A549 (cell line): ENCODE measurements at regions not wholly inside any gene's neighbourhood (a gene's known extent, or its start where the extent isn't known, plus 50 kb on each side); places are given as distances from the start of the nearest gene placed in this dataset.

Source experiments
- ATAC-seq, 2 experiments: fragments of 200-7000 bp in 1 of 2; fragments of >200 bp in 1 of 2; cut with Nextera tagmentation in 1 of 2; cut with Tn5 transposase in 1 of 2; 3 replicates each; pipeline versions ENCODE4 v1.8.0 to v1.9.1; 2018 to 2020; ENCODE audit warnings: mild to moderate bottlenecking in 1 of 2, moderate library complexity in 1 of 2
- CTCF ChIA-PET: fragments of 300-600 bp; sonication (Branson Sonifier 250); formaldehyde crosslinking; extraction: SDS; loops from one replicate; lab custom pipeline; 2021; ENCODE audit warnings: antibody characterized with exemption, inconsistent platforms; lab: Yijun Ruan, JAX
- POLR2A ChIA-PET: fragments of 350-600 bp; formaldehyde crosslinking; extraction: SDS; loops from one replicate; lab custom pipeline; 2021; ENCODE audit warnings: antibody characterized with exemption, inconsistent platforms; lab: Yijun Ruan, JAX
- DNase-seq, 2 experiments: peaks; one replicate each; pipeline versions ENCODE4 v3.0.0 to v3.0.0-alpha.2; 2011 to 2016; ENCODE audit warnings: low read depth in 1 of 2, low spot score in 1 of 2
- FAIRE-seq: peaks from 2 replicates; lab custom pipeline; 2011; peaks lifted over from hg19 to GRCh38; lab: Jason Lieb, UNC
- H3K27ac ChIP-seq, 2 experiments: fragments of >200 bp; sonication (Bioruptor Twin); formaldehyde crosslinking; 3 replicates each; pipeline ENCODE4 v1.5.1; 2016 to 2017
- H3K4me1 ChIP-seq: fragments of >200 bp; sonication (Bioruptor Twin); formaldehyde crosslinking; 3 replicates; pipeline ENCODE4 v1.6.1; 2016
- H3K4me2 ChIP-seq: fragments of >200 bp; sonication (Bioruptor Twin); formaldehyde crosslinking; 3 replicates; pipeline ENCODE4 v1.6.1; 2016
- H3K4me3 ChIP-seq: fragments of >200 bp; sonication (Bioruptor Twin); formaldehyde crosslinking; 3 replicates; pipeline ENCODE4 v1.5.1; 2016
- H3K9me3 ChIP-seq: fragments of >200 bp; sonication (Bioruptor Twin); formaldehyde crosslinking; 3 replicates; pipeline ENCODE4 v1.6.1; 2016
- CBX2 ChIP-seq: fragments of 200-600 bp; sonication (generic); IDR thresholded peaks from 2 replicates; pipeline ENCODE4 v1.6.1; 2016; ENCODE audit warnings: low read depth, mild to moderate bottlenecking, borderline replicate concordance
- CHD2 ChIP-seq: fragments of 150-350 bp; IDR thresholded peaks from 2 replicates; pipeline ENCODE4 v1.6.1; 2014; ENCODE audit warnings: low read length; ENCODE audit not compliant: partially characterized antibody
- EP300 ChIP-seq, 2 experiments: fragments of >200 bp; sonication (Bioruptor Twin); formaldehyde crosslinking; IDR thresholded peaks; 2 replicates in 1 of 2; 3 replicates in 1 of 2; pipeline ENCODE4 v1.6.1; 2016 to 2017
- ESRRA ChIP-seq: fragments of 150-350 bp; IDR thresholded peaks from 2 replicates; pipeline ENCODE4 v1.6.1; 2014; ENCODE audit warnings: mild to moderate bottlenecking, low read length, borderline replicate concordance
- FOSB ChIP-seq: fragments of 250-450 bp; sonication (Bioruptor Pico); IDR thresholded peaks from 2 replicates; pipeline ENCODE4 v1.5.0; 2020; ENCODE audit warnings: mild to moderate bottlenecking, moderate library complexity
- FOXS1 ChIP-seq: fragments of 250-450 bp; sonication (Bioruptor Pico); IDR thresholded peaks from 2 replicates; pipeline ENCODE4 v1.5.0; 2020; ENCODE audit warnings: mild to moderate bottlenecking, moderate library complexity
- GATA3 ChIP-seq: IDR thresholded peaks from 2 replicates; pipeline ENCODE4 v1.6.1; 2012; ENCODE audit warnings: borderline replicate concordance
- HOXB13 ChIP-seq: fragments of 250-450 bp; sonication (Bioruptor Pico); IDR thresholded peaks from 2 replicates; pipeline ENCODE4 v1.5.0; 2020; ENCODE audit warnings: low read depth, mild to moderate bottlenecking, moderate library complexity
- HOXB5 ChIP-seq: fragments of 250-450 bp; sonication (Bioruptor Pico); IDR thresholded peaks from 2 replicates; pipeline ENCODE4 v1.5.0; 2020; ENCODE audit warnings: mild to moderate bottlenecking, moderate library complexity
- KDM5A ChIP-seq: fragments of 200-600 bp; sonication (generic); IDR thresholded peaks from 2 replicates; pipeline ENCODE4 v1.6.1; 2016; ENCODE audit warnings: antibody characterized with exemption, mild to moderate bottlenecking
- NPAS2 ChIP-seq: fragments of 250-450 bp; sonication (Bioruptor Pico); IDR thresholded peaks from 2 replicates; pipeline ENCODE4 v1.8.0; 2022; ENCODE audit warnings: mild to moderate bottlenecking, moderate library complexity, borderline replicate concordance
- POLR2A ChIP-seq: IDR thresholded peaks from 2 replicates; pipeline ENCODE4 v1.6.1; 2012; ENCODE audit warnings: mild to moderate bottlenecking, low read length
- RFX5 ChIP-seq: fragments of 450-650 bp; IDR thresholded peaks from 2 replicates; pipeline ENCODE4 v1.7.1; 2014; ENCODE audit warnings: antibody characterized with exemption, mild to moderate bottlenecking, moderate library complexity
- SMC3 ChIP-seq: fragments of >200 bp; sonication (Bioruptor Twin); formaldehyde crosslinking; IDR thresholded peaks from 3 replicates; pipeline ENCODE4 v1.6.1; 2018; ENCODE audit warnings: inconsistent platforms
- SREBF2 ChIP-seq: fragments of 450-650 bp; IDR thresholded peaks from 2 replicates; pipeline ENCODE4 v1.6.1; 2014; ENCODE audit warnings: mild to moderate bottlenecking, moderate library complexity
- TFCP2L1 ChIP-seq: fragments of 250-450 bp; sonication (Bioruptor Pico); IDR thresholded peaks from 2 replicates; pipeline ENCODE4 v1.5.0; 2021; ENCODE audit warnings: mild to moderate bottlenecking
- ZC3H11A ChIP-seq: fragments of 450-650 bp; IDR thresholded peaks from 2 replicates; pipeline ENCODE4 v1.6.1; 2014; ENCODE audit warnings: antibody characterized with exemption, mild to moderate bottlenecking
- WGBS: methylation state at CpG from one replicate; pipeline ENCODE4 v1.1.6; 2017; ENCODE audit errors: missing lambda C conversion rate; 5-methylcytosine and 5-hydroxymethylcytosine counted together
- TF ChIP-seq, protein P1 (sequence below): fragments of 250-450 bp; sonication (Bioruptor Pico); IDR thresholded peaks from 2 replicates; pipeline ENCODE4 v1.5.0; 2021; ENCODE audit warnings: mild to moderate bottlenecking, moderate library complexity, borderline replicate concordance
- TF ChIP-seq, protein P2 (sequence below): fragments of 450-650 bp; IDR thresholded peaks from 2 replicates; pipeline ENCODE4 v1.6.1; 2014; ENCODE audit warnings: antibody characterized with exemption
- TF ChIP-seq, protein P3 (sequence below): fragments of 150-350 bp; IDR thresholded peaks from 2 replicates; pipeline ENCODE4 v1.6.1; 2014; ENCODE audit warnings: low read depth, mild to moderate bottlenecking, low read length
- TF ChIP-seq, protein P4 (sequence below): fragments of >200 bp; sonication (Bioruptor Twin); formaldehyde crosslinking; IDR thresholded peaks from 3 replicates; pipeline ENCODE4 v1.6.1; 2016
- TF ChIP-seq, protein P5 (sequence below): fragments of 200-600 bp; sonication (generic); IDR thresholded peaks from 2 replicates; pipeline ENCODE4 v1.6.1; 2016; ENCODE audit warnings: antibody characterized with exemption, mild to moderate bottlenecking, moderate library complexity
- TF ChIP-seq, protein P6 (sequence below): fragments of >200 bp; sonication (Bioruptor Twin); formaldehyde crosslinking; IDR thresholded peaks from 2 replicates; pipeline ENCODE4 v1.6.1; 2016

DNA sequence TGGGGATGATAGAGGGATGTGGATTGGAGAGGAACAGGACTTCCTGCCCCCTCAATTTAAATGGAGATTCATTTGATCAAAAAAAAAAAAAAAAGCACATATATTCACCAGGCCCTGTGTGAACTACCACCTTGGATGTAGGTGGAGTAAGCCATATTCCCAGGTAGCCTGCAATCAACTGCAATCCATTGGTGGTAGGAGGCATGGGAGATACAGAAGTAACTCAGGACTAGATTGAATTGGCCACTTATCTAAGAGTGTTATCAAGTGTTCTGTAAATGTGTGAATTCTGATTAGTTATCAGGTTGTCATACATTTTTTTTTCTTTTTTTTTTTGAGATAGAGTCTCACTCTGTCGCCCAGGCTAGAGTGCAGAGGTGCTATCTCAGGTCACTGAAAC is 124.1 kb upstream of the ESR1 start:
- FAIRE-seq: no peak
- WGBS: 53% methylated on average over 1 of the region's 1 CpG
- CTCF ChIA-PET: no interaction called here
- Histone ChIP-seq H3K4me1 (no peaks in the 10 kb centered on the region), H3K27ac (no peak overlapping the region), H3K9me3 (no peaks in the 10 kb centered on the region), H3K4me3 (no peak overlapping the region), H3K4me2 (no peak overlapping the region)
- POLR2A ChIA-PET: no interaction called here
- TF ChIP-seq, protein P1, sequence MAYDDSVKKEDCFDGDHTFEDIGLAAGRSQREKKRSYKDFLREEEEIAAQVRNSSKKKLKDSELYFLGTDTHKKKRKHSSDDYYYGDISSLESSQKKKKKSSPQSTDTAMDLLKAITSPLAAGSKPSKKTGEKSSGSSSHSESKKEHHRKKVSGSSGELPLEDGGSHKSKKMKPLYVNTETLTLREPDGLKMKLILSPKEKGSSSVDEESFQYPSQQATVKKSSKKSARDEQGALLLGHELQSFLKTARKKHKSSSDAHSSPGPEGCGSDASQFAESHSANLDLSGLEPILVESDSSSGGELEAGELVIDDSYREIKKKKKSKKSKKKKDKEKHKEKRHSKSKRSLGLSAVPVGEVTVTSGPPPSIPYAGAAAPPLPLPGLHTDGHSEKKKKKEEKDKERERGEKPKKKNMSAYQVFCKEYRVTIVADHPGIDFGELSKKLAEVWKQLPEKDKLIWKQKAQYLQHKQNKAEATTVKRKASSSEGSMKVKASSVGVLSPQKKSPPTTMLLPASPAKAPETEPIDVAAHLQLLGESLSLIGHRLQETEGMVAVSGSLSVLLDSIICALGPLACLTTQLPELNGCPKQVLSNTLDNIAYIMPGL (CRISPR knock-in tag): no peak
- TF ChIP-seq SMC3 (no peak), FOSB (CRISPR knock-in tag) (no peak), SREBF2 (no peak), HOXB13 (CRISPR knock-in tag) (no peak), HOXB5 (CRISPR knock-in tag) (no peak), KDM5A (no peak), POLR2A (no peak), NPAS2 (no peak), FOXS1 (CRISPR knock-in tag) (no peak), EP300 (IDR thresholded peaks at IDR 0.05) (no peak), TFCP2L1 (no peak), CBX2 (no peak), ESRRA (no peak), CHD2 (no peak)
- TF ChIP-seq, protein P2, sequence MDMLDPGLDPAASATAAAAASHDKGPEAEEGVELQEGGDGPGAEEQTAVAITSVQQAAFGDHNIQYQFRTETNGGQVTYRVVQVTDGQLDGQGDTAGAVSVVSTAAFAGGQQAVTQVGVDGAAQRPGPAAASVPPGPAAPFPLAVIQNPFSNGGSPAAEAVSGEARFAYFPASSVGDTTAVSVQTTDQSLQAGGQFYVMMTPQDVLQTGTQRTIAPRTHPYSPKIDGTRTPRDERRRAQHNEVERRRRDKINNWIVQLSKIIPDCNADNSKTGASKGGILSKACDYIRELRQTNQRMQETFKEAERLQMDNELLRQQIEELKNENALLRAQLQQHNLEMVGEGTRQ: no peak
- TF ChIP-seq, protein P3, sequence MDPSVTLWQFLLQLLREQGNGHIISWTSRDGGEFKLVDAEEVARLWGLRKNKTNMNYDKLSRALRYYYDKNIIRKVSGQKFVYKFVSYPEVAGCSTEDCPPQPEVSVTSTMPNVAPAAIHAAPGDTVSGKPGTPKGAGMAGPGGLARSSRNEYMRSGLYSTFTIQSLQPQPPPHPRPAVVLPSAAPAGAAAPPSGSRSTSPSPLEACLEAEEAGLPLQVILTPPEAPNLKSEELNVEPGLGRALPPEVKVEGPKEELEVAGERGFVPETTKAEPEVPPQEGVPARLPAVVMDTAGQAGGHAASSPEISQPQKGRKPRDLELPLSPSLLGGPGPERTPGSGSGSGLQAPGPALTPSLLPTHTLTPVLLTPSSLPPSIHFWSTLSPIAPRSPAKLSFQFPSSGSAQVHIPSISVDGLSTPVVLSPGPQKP: no peak
- TF ChIP-seq, protein P4, sequence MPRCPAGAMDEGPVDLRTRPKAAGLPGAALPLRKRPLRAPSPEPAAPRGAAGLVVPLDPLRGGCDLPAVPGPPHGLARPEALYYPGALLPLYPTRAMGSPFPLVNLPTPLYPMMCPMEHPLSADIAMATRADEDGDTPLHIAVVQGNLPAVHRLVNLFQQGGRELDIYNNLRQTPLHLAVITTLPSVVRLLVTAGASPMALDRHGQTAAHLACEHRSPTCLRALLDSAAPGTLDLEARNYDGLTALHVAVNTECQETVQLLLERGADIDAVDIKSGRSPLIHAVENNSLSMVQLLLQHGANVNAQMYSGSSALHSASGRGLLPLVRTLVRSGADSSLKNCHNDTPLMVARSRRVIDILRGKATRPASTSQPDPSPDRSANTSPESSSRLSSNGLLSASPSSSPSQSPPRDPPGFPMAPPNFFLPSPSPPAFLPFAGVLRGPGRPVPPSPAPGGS: no peak
- no peak for DNase-seq
- ATAC-seq: no peak

DNA sequence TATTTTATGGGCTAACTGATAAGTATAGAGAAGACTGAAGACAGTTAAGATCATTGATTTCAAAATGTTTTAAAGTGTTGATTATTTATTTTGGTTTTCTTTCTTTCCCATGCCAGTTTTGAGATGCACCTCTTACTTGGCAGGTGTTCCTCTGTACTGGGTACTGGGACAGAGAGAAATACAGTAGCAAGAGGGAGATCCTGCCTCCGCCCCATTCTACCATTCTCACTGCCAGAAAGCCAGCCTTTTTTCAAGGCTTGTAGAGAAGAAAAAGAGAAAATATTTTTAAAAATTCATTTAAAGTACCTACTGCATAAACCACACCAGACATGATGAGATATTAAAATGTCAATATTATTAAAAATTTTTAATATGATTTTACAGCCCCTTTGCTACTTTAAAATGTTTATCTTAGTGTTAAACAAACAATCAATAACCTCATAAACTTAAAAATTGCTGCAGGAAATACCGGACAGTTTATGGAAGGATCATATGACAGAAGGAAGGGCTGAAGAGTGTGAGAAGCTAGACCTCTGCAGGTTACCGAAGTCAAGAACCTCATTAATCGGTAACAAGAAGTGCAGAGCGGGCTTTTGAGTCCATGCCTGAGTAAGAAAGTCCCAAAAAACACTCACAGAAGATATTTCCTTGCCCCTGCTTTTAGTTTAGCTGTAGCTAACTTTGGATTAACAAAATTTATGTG is 117.8 kb upstream of the ESR1 start:
- Histone ChIP-seq H3K27ac (no peak overlapping the region), H3K9me3 (no peaks in the 10 kb centered on the region), H3K4me1 (no peaks in the 10 kb centered on the region), H3K4me2 (no peak overlapping the region), H3K4me3 (no peak overlapping the region)
- POLR2A ChIA-PET: no interaction called here
- WGBS: 57% methylated on average over 5 of the region's 5 CpGs
- no peak for DNase-seq
- no peak for ATAC-seq
- CTCF ChIA-PET: interaction anchor here (1.1 kb wide), 1 partner anchor 15 kb away, joined by 3 read pairs; no protein-coding TSS in a partner anchor
- TF ChIP-seq ESRRA (no peak), ZC3H11A (no peak), SMC3 (no peak), TFCP2L1 (no peak), GATA3 (no peak), RFX5 (no peak)
- TF ChIP-seq, protein P1 (CRISPR knock-in tag): no peak
- TF ChIP-seq, protein P2: no peak
- TF ChIP-seq, protein P5, sequence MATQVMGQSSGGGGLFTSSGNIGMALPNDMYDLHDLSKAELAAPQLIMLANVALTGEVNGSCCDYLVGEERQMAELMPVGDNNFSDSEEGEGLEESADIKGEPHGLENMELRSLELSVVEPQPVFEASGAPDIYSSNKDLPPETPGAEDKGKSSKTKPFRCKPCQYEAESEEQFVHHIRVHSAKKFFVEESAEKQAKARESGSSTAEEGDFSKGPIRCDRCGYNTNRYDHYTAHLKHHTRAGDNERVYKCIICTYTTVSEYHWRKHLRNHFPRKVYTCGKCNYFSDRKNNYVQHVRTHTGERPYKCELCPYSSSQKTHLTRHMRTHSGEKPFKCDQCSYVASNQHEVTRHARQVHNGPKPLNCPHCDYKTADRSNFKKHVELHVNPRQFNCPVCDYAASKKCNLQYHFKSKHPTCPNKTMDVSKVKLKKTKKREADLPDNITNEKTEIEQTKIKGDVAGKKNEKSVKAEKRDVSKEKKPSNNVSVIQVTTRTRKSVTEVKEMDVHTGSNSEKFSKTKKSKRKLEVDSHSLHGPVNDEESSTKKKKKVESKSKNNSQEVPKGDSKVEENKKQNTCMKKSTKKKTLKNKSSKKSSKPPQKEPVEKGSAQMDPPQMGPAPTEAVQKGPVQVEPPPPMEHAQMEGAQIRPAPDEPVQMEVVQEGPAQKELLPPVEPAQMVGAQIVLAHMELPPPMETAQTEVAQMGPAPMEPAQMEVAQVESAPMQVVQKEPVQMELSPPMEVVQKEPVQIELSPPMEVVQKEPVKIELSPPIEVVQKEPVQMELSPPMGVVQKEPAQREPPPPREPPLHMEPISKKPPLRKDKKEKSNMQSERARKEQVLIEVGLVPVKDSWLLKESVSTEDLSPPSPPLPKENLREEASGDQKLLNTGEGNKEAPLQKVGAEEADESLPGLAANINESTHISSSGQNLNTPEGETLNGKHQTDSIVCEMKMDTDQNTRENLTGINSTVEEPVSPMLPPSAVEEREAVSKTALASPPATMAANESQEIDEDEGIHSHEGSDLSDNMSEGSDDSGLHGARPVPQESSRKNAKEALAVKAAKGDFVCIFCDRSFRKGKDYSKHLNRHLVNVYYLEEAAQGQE: no peak
- TF ChIP-seq, protein P6, sequence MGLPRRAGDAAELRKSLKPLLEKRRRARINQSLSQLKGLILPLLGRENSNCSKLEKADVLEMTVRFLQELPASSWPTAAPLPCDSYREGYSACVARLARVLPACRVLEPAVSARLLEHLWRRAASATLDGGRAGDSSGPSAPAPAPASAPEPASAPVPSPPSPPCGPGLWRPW: no peak
- TF ChIP-seq, all 56 proteins: peak for 0
- no peak for FAIRE-seq
